Adrenal gland (tissue), 9 donors: ENCODE measurements at regions not wholly inside any gene's neighbourhood (a gene's known extent, or its start where the extent isn't known, plus 50 kb on each side); places are given as distances from the start of the nearest gene placed in this dataset.

Source experiments
- DNase-seq, 7 donors: peaks; one replicate each; pipeline ENCODE4 v3.0.0-alpha.2; 2019 to 2020
- H3K27ac ChIP-seq, 5 donors: fragments of 200-600 bp; sonication (generic) in 4 of 5; 1 replicate in 3 of 5; 2 replicates in 2 of 5; pipeline versions ENCODE4 v1.5.1 to v1.8.0; 2016 to 2020; ENCODE audit warnings: mild to moderate bottlenecking in 1 of 5
- H3K27me3 ChIP-seq: fragments of 200-600 bp; 2 replicates; pipeline ENCODE4 v1.8.0; 2021
- H3K36me3 ChIP-seq, 2 donors: fragments of 200-600 bp; replicated peaks in 1 of 2; 1 replicate in 1 of 2; 2 replicates in 1 of 2; pipeline versions ENCODE4 v1.5.1 to v1.8.0; 2018 to 2022
- H3K4me1 ChIP-seq, 2 donors: fragments of 200-600 bp; replicated peaks in 1 of 2; 1 replicate in 1 of 2; 2 replicates in 1 of 2; pipeline versions ENCODE4 v1.5.1 to v1.8.0; 2018 to 2021
- H3K4me3 ChIP-seq, 4 donors: fragments of 200-600 bp; sonication (generic) in 3 of 4; one replicate each; pipeline ENCODE4 v1.5.1; 2016 to 2018
- H3K9me3 ChIP-seq, 3 donors: fragments of 200-600 bp; sonication (generic) in 1 of 3; replicated peaks in 1 of 3; 1 replicate in 2 of 3; 2 replicates in 1 of 3; pipeline versions ENCODE4 v1.5.1 to v1.8.0; 2016 to 2021
- CTCF ChIP-seq, 6 experiments: fragments of 450-650 bp in 4 of 6; fragments of 200-600 bp in 2 of 6; sonication (generic) in 1 of 6; IDR thresholded peaks; 1 replicate in 5 of 6; 2 replicates in 1 of 6; pipeline versions ENCODE4 v1.5.1 to v1.8.0; 2016 to 2021; ENCODE audit warnings: antibody characterized with exemption in 6 of 6, mild to moderate bottlenecking in 2 of 6, moderate library complexity in 1 of 6
- POLR2A ChIP-seq, 2 donors: fragments of 450-650 bp; IDR thresholded peaks; one replicate each; pipeline ENCODE4 v1.6.1; 2017; ENCODE audit warnings: antibody characterized with exemption in 2 of 2, mild to moderate bottlenecking in 2 of 2, moderate library complexity in 1 of 2
- WGBS, 4 donors: extraction: QIAGEN DNeasy Blood & Tissue Kit in 2 of 4; methylation state at CpG; one replicate each; pipeline versions ENCODE4 v1.1.5 to v1.1.7; 2013 to 2017; 5-methylcytosine and 5-hydroxymethylcytosine counted together
- intact Hi-C, 2 donors: fragments of 100-400 bp; cut with DNase I; formaldehyde crosslinking; loops; one replicate each; pipeline versions ENCODE4 v1.14.1 to v1.15.0; 2022 to 2023
- donor health status: healthy with polysubstance abuse.
- donor health status: Bipolar disorder and iron deficiency.
- donor health status: DM: yes; HTN: yes; CAD: no.
- donor health status: DM: no; HTN: no; CAD: no.
- donor health status: DM: no; HTN: no; CAD: no.

GRCh38 chr2:183597841-183598240, 473.6 kb downstream of the NUP35 start:
- Histone ChIP-seq H3K27ac (no peak overlapping the region), H3K9me3 (no peaks in the 10 kb centered on the region), H3K4me3 (no peak overlapping the region), H3K27me3 (no peaks in the 10 kb centered on the region), H3K36me3 (no peaks in the 10 kb centered on the region), H3K4me1 (no peaks in the 10 kb centered on the region)
- WGBS, 4 donors, result 71 to 81% (median 77%) methylated on average over 1 of the region's 1 CpG
- intact Hi-C loops, result no loop called here
- DNase-seq, result no peak
- TF ChIP-seq POLR2A (IDR thresholded peaks at IDR 0.05) (no peak), CTCF (IDR thresholded peaks at IDR 0.05) (no peak)

- WGBS, 4 donors, result 75 to 80% (median 76%) methylated on average over 5 of the region's 5 CpGs
These were observed 479.8 kb downstream of the NUP35 start for GRCh38 chr2:183604065-183604464.

GRCh38 chr2:183605440-183605839, 481.2 kb downstream of the NUP35 start:
- H3K27ac ChIP-seq, result no peak overlapping the region
- H3K4me1 ChIP-seq, result no peaks in the 10 kb centered on the region
- H3K4me3 ChIP-seq, result no peak overlapping the region
- no peaks in the 10 kb centered on the region for H3K9me3 ChIP-seq
- WGBS, 4 donors, result 62 to 76% (median 63%) methylated on average over 3 of the region's 3 CpGs
- intact Hi-C loops, result no loop called here
- H3K36me3 ChIP-seq, result no peaks in the 10 kb centered on the region
- TF ChIP-seq POLR2A (IDR thresholded peaks at IDR 0.05) (no peak), CTCF (IDR thresholded peaks at IDR 0.05) (no peak)
- no peak for DNase-seq
- H3K27me3 ChIP-seq, result no peaks in the 10 kb centered on the region

More at GRCh38 chr2:183604065-183604464, 479.8 kb downstream of the NUP35 start:
- Histone ChIP-seq H3K4me3 (no peak overlapping the region), H3K4me1 (no peaks in the 10 kb centered on the region), H3K9me3 (no peaks in the 10 kb centered on the region), H3K36me3 (no peaks in the 10 kb centered on the region), H3K27me3 (no peaks in the 10 kb centered on the region), H3K27ac (no peak overlapping the region)
- TF ChIP-seq POLR2A (IDR thresholded peaks at IDR 0.05), result no peak
- no peak for TF ChIP-seq CTCF (IDR thresholded peaks at IDR 0.05)
- no peak for DNase-seq
- intact Hi-C loops, result no loop called here

- intact Hi-C loops, result no loop called here
- Histone ChIP-seq H3K4me3 (no peak overlapping the region), H3K9me3 (no peaks in the 10 kb centered on the region), H3K27ac (no peak overlapping the region), H3K4me1 (no peaks in the 10 kb centered on the region), H3K27me3 (no peaks in the 10 kb centered on the region), H3K36me3 (no peaks in the 10 kb centered on the region)
- DNase-seq, result no peak
- WGBS, 4 donors, result 64 to 76% (median 72%) methylated on average over 2 of the region's 2 CpGs
- no peak for TF ChIP-seq CTCF (IDR thresholded peaks at IDR 0.05)
- no peak for TF ChIP-seq POLR2A (IDR thresholded peaks at IDR 0.05)
These were observed 481.9 kb downstream of the NUP35 start for GRCh38 chr2:183606022-183606717.
